ENCODE measurements at regions not wholly inside any gene's neighbourhood (a gene's known extent, or its start where the extent isn't known, plus 50 kb on each side); places are given as distances from the start of the nearest gene placed in this dataset.
"Not testable (repeated sequence)": the region's sequence is repeated elsewhere in the genome, so short reads cannot be mapped to it uniquely, and the experiment has no call there.

DNA sequence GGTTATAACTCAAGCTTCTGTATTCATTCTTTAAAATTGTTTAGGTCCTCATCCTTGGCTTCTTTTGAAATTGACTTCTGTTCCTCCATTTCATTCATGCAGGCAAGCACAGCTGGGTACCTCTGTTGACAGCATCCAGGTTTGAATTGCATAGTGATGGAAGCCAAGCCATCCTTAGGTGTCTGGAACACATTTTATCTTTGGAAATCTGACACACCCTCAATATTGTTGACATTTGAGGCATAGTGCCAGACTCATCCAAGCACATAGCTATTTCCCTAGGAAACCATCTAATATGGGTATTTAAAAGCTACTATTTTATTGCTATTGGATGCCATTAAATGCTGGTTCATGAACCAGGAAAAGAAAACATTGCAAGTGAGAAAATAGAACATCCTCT, 142.1 kb upstream of the PTPRZ1 start:
- intact Hi-C loops (cut with micrococcal nuclease) = no loop called here
- no peaks in the 10 kb centered on the region for H3K4me1 Mint-ChIP-seq (ENCODE audit: low read depth)
- no peak overlapping the region for H3K4me3 Mint-ChIP-seq
- H3K36me3 Mint-ChIP-seq (ENCODE audit: low read depth) = no peaks in the 10 kb centered on the region
- CTCF ChIA-PET = interaction anchor here (0.6 kb wide), 1 partner anchor 163 kb away, joined by 3 read pairs; no protein-coding TSS in a partner anchor
- DNase-seq = no peak
- H3K27ac Mint-ChIP-seq = no peak overlapping the region
- peaks cover 10% of the 10 kb centered on the region for H3K9me3 Mint-ChIP-seq
- no peaks in the 10 kb centered on the region for H3K27me3 Mint-ChIP-seq (ENCODE audit: low read depth)

DNA sequence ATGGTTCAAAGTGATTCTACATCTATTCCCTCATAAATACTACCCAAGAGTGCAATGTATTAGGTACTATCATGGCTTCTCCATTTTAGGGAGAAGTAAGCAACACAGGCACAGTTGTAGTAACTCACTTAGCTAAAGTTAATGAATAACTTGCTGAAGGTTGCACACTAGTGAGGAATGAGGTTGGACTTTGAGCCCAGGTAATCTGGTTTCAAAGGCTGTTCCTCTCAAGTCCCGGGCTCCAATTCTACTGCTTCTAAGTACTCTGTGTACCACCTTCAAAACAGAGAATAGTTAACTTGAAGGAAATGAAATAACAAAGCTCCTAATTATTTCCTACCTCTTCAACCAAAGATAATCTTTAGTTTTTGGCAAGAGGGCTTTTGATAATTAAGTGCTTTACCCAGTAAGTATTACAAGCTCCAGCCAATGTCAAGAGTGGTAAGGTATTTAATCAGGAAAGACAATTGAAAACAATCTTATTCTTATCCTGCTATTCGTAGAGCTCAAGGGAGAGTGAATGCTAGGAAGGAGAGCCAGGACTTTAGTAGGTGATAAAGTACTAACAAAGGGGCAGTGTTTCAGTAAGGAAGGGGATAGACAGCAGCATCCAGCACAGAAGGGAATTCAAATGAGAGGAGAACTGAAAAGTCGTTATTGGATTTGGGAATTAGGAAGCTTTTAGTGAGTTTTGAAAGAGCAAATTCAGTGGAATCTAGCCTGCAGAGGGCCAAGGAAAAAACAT, 158.2 kb upstream of the PTPRZ1 start:
- Mint-ChIP-seq H3K36me3 (ENCODE audit: low read depth) (no peaks in the 10 kb centered on the region), H3K27me3 (ENCODE audit: low read depth) (no peaks in the 10 kb centered on the region), H3K9me3 (no peaks in the 10 kb centered on the region), H3K27ac (no peak overlapping the region), H3K4me3 (no peak overlapping the region), H3K4me1 (ENCODE audit: low read depth) (no peaks in the 10 kb centered on the region)
- no peak for DNase-seq
- intact Hi-C loops (cut with micrococcal nuclease) = no loop called here
- CTCF ChIA-PET = interaction anchor here (1.4 kb wide), 1 partner anchor 280 kb away, joined by 3 read pairs; no protein-coding TSS in a partner anchor

- H3K4me3 Mint-ChIP-seq; H3K27me3 Mint-ChIP-seq (ENCODE audit: low read depth); CTCF ChIA-PET; H3K4me1 Mint-ChIP-seq (ENCODE audit: low read depth); intact Hi-C loops (cut with micrococcal nuclease); DNase-seq; H3K36me3 Mint-ChIP-seq (ENCODE audit: low read depth); H3K27ac Mint-ChIP-seq; H3K9me3 Mint-ChIP-seq: not testable (repeated sequence)
These were observed 160.0 kb upstream of the PTPRZ1 start for GRCh38 chr7:121712961-121713360.

DNA sequence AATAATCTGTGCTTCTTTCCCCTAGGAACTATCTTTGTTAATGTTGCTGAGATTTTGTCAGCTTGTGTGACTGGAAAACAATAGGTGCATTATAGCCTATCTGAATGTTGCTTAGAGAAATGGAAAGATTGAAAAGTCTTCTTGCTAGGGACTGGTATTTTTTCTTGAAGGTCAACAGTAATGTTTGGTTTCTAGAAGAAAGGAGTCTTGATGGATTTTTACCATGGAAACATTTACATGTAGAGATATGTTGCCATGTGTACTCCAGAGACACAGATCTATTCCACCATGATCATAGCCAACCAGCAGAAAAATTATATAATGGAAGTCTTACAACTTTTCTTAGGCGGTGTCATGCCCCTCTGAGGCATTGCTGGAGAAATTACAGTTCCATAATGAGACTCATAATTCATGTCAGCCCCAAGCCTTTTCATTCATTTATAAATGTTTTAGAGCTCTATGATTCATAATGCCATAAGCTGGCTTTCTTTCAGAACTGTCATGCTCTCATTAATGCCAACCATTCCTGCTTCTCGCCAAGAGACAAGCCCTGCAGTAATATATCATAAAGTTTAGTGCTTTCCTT, 175.1 kb upstream of the PTPRZ1 start:
- no peaks in the 10 kb centered on the region for H3K9me3 Mint-ChIP-seq
- H3K36me3 Mint-ChIP-seq (ENCODE audit: low read depth) = no peaks in the 10 kb centered on the region
- CTCF ChIA-PET = no interaction called here
- no peak for DNase-seq
- no peaks in the 10 kb centered on the region for H3K4me1 Mint-ChIP-seq (ENCODE audit: low read depth)
- no peaks in the 10 kb centered on the region for H3K27me3 Mint-ChIP-seq (ENCODE audit: low read depth)
- intact Hi-C loops (cut with micrococcal nuclease) = no loop called here
- no peak overlapping the region for H3K4me3 Mint-ChIP-seq
- no peak overlapping the region for H3K27ac Mint-ChIP-seq

DNA sequence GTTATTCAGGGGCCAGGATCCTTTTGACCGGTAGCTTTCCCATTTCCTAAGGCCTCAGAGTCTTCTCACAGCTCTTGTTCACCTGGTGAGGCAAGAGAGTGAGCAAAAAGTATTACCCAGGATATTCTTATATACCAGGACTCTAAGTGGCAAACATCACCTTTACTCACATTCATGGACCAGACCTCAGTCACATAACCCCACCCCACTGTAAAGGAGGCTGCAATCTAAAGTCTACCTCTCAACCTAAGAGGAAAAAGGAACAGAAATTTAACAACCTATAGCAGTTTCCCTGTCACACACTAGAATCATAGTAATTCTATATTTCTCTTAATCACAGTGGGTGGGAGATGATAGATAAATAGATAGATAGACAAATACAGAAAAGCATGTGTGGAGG, 176.0 kb upstream of the PTPRZ1 start:
- no peak for DNase-seq
- Mint-ChIP-seq H3K9me3 (no peaks in the 10 kb centered on the region), H3K4me3 (no peak overlapping the region), H3K27me3 (ENCODE audit: low read depth) (no peaks in the 10 kb centered on the region), H3K27ac (no peak overlapping the region), H3K4me1 (ENCODE audit: low read depth) (no peaks in the 10 kb centered on the region), H3K36me3 (ENCODE audit: low read depth) (no peaks in the 10 kb centered on the region)
- intact Hi-C loops (cut with micrococcal nuclease) = no loop called here
- CTCF ChIA-PET = interaction anchor here (0.6 kb wide), 1 partner anchor 309 kb away, joined by 3 read pairs; no protein-coding TSS in a partner anchor

DNA sequence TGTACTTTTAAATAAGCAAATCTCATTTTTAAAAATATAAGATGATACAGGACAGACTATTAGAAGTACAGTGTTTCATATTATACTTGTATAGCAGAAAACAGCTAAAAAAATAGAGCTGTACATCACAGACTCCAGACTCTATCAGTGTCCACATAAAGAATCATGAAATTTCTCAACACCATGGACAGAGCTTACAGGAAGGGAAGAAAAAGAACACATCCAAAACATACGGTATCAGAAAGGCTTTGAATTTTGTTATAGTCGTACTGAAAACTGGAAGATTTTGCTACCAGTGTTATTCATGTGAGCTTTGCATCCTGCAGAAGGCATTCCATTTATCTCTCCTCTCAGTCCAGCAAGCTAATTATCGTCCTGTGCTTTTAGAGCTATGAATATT, 183.2 kb upstream of the PTPRZ1 start:
- DNase-seq = no peak
- Mint-ChIP-seq H3K27ac (no peak overlapping the region), H3K27me3 (ENCODE audit: low read depth) (no peaks in the 10 kb centered on the region), H3K4me1 (ENCODE audit: low read depth) (no peaks in the 10 kb centered on the region), H3K4me3 (no peak overlapping the region), H3K36me3 (ENCODE audit: low read depth) (no peaks in the 10 kb centered on the region), H3K9me3 (no peaks in the 10 kb centered on the region)
- intact Hi-C loops (cut with micrococcal nuclease) = no loop called here
- CTCF ChIA-PET = interaction anchor here (1.1 kb wide), 1 partner anchor 13 kb away, joined by 4 read pairs; no protein-coding TSS in a partner anchor

GRCh38 chr7:121681700-121682099, 191.3 kb upstream of the PTPRZ1 start:
- no peaks in the 10 kb centered on the region for H3K4me1 Mint-ChIP-seq (ENCODE audit: low read depth)
- no peak overlapping the region for H3K27ac Mint-ChIP-seq
- CTCF ChIA-PET = no interaction called here
- H3K9me3 Mint-ChIP-seq = no peaks in the 10 kb centered on the region
- H3K27me3 Mint-ChIP-seq (ENCODE audit: low read depth) = no peaks in the 10 kb centered on the region
- no peak for DNase-seq
- intact Hi-C loops (cut with micrococcal nuclease) = no loop called here
- no peak overlapping the region for H3K4me3 Mint-ChIP-seq
- no peaks in the 10 kb centered on the region for H3K36me3 Mint-ChIP-seq (ENCODE audit: low read depth)

- no peak overlapping the region for H3K4me3 Mint-ChIP-seq
- no peaks in the 10 kb centered on the region for H3K36me3 Mint-ChIP-seq (ENCODE audit: low read depth)
- no peaks in the 10 kb centered on the region for H3K27me3 Mint-ChIP-seq (ENCODE audit: low read depth)
- CTCF ChIA-PET = no interaction called here
- intact Hi-C loops (cut with micrococcal nuclease) = no loop called here
- H3K4me1 Mint-ChIP-seq (ENCODE audit: low read depth) = no peaks in the 10 kb centered on the region
- no peaks in the 10 kb centered on the region for H3K9me3 Mint-ChIP-seq
- no peak for DNase-seq
- no peak overlapping the region for H3K27ac Mint-ChIP-seq
These were observed 196.8 kb upstream of the PTPRZ1 start for GRCh38 chr7:121676168-121676567.

DNA sequence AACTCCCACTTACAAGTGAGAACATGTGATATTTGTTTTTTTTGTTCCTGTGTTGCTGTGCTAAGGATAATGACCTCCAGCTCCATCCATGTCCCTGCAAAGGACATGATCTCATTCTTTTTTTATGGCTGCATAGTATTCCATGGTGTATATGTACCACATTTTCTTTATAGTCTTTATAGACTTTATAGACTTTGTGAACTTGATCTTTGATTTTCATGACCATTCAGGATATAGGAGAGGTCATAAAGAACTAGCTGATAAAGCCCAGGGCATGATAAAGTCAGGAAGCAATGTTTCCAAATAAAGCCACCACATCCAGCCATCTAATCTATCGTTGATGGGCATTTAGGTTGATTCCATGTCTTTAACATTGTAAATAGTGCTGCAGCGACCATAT, 198.5 kb upstream of the PTPRZ1 start:
- H3K27me3 Mint-ChIP-seq (ENCODE audit: low read depth); CTCF ChIA-PET; DNase-seq; H3K4me1 Mint-ChIP-seq (ENCODE audit: low read depth); intact Hi-C loops (cut with micrococcal nuclease); H3K4me3 Mint-ChIP-seq; H3K36me3 Mint-ChIP-seq (ENCODE audit: low read depth); H3K27ac Mint-ChIP-seq; H3K9me3 Mint-ChIP-seq: not testable (repeated sequence)

GRCh38 chr7:121669144-121669543, 203.8 kb upstream of the PTPRZ1 start:
- intact Hi-C loops (cut with micrococcal nuclease) = no loop called here
- H3K27me3 Mint-ChIP-seq (ENCODE audit: low read depth) = no peaks in the 10 kb centered on the region
- CTCF ChIA-PET = no interaction called here
- DNase-seq = no peak
- H3K36me3 Mint-ChIP-seq (ENCODE audit: low read depth) = no peaks in the 10 kb centered on the region
- no peak overlapping the region for H3K27ac Mint-ChIP-seq
- no peak overlapping the region for H3K4me3 Mint-ChIP-seq
- no peaks in the 10 kb centered on the region for H3K4me1 Mint-ChIP-seq (ENCODE audit: low read depth)
- peaks cover 1% of the 10 kb centered on the region for H3K9me3 Mint-ChIP-seq

DNA sequence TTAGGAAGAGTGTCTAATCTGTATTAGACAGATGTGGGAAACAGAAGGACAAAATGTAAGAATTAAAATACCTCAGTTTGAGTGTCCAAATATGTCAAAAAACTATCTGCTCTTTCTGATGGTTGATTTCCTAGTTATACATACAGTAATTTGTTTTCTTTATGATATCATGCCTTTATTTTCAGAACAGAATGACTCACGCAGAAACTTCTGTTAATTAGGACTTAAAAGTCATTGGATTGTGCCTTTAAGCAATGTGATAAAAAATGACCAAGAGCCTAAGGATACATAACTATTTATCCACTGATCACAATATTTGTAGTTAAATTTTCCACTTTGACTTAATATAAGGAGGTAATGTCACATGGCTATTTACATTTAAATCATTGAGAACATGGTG, 206.7 kb upstream of the PTPRZ1 start:
- no peaks in the 10 kb centered on the region for H3K36me3 Mint-ChIP-seq (ENCODE audit: low read depth)
- no peak for DNase-seq
- no peaks in the 10 kb centered on the region for H3K27me3 Mint-ChIP-seq (ENCODE audit: low read depth)
- no peak overlapping the region for H3K4me3 Mint-ChIP-seq
- H3K27ac Mint-ChIP-seq = no peak overlapping the region
- peaks cover 1% of the 10 kb centered on the region for H3K9me3 Mint-ChIP-seq
- intact Hi-C loops (cut with micrococcal nuclease) = no loop called here
- CTCF ChIA-PET = no interaction called here
- H3K4me1 Mint-ChIP-seq (ENCODE audit: low read depth) = no peaks in the 10 kb centered on the region

- CTCF ChIA-PET = no interaction called here
- DNase-seq = no peak
- intact Hi-C loops (cut with micrococcal nuclease) = no loop called here
- peaks cover 1% of the 10 kb centered on the region for H3K9me3 Mint-ChIP-seq
- no peaks in the 10 kb centered on the region for H3K4me1 Mint-ChIP-seq (ENCODE audit: low read depth)
- no peak overlapping the region for H3K4me3 Mint-ChIP-seq
- H3K27ac Mint-ChIP-seq = no peak overlapping the region
- no peaks in the 10 kb centered on the region for H3K27me3 Mint-ChIP-seq (ENCODE audit: low read depth)
- no peaks in the 10 kb centered on the region for H3K36me3 Mint-ChIP-seq (ENCODE audit: low read depth)
These were observed 229.6 kb upstream of the PTPRZ1 start for GRCh38 chr7:121643320-121643719.

DNA sequence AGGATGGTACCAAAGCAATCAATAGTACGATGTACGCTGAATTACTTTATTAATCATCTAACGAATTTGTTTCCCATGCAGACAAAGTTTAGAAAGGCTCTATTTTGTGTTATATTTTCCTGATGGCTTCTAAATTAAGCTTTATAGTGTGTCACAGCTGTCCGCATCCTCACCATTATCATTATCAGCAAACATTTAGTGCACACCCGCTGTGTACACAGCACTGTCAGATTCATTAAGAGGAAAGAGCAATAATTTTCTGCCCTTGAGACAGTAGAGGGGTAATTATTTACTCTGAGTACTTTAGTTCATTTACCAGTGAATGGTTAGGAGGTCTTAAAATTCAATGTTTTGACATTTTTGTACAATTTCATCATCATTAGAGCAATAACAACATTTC, 233.3 kb upstream of the PTPRZ1 start:
- H3K9me3 Mint-ChIP-seq = no peaks in the 10 kb centered on the region
- no peak overlapping the region for H3K4me3 Mint-ChIP-seq
- peaks cover 2% of the 10 kb centered on the region for H3K27me3 Mint-ChIP-seq (ENCODE audit: low read depth)
- intact Hi-C loops (cut with micrococcal nuclease) = no loop called here
- no peaks in the 10 kb centered on the region for H3K4me1 Mint-ChIP-seq (ENCODE audit: low read depth)
- H3K27ac Mint-ChIP-seq = no peak overlapping the region
- H3K36me3 Mint-ChIP-seq (ENCODE audit: low read depth) = no peaks in the 10 kb centered on the region
- no peak for DNase-seq
- CTCF ChIA-PET = interaction anchor here (1.0 kb wide), 1 partner anchor 355 kb away, joined by 3 read pairs; no protein-coding TSS in a partner anchor

Measured in activated naive CD4-positive, alpha-beta T cell treated with anti-CD3 and anti-CD28 coated beads for 36 hours (primary cell).